GM23338 (cell line): ENCODE measurements at regions not wholly inside any gene's neighbourhood (a gene's known extent, or its start where the extent isn't known, plus 50 kb on each side); places are given as distances from the start of the nearest gene placed in this dataset.

Experiments used
- ATAC-seq: fragments of 200-7000 bp; cut with Tn5 transposase; 3 replicates; pipeline ENCODE4 v1.9.1; 2020
- DNase-seq: peaks from one replicate; pipeline ENCODE4 v3.0.0-alpha.2; 2015; ENCODE audit warnings: low spot score
- H2AFZ ChIP-seq: fragments of 200-600 bp; sonication (generic); 2 replicates; pipeline ENCODE4 v1.8.0; 2016; ENCODE audit warnings: antibody characterized with exemption, mild to moderate bottlenecking, moderate library complexity
- H3F3A ChIP-seq: fragments of 200-600 bp; sonication (generic); replicated peaks from 2 replicates; pipeline ENCODE4 v1.8.0; 2017; ENCODE audit warnings: antibody characterized with exemption, mixed run types, low read depth
- H3K27ac ChIP-seq: fragments of 200-600 bp; sonication (generic); 2 replicates; pipeline ENCODE4 v1.6.1; 2016; ENCODE audit warnings: low read depth
- H3K27me3 ChIP-seq: fragments of 200-600 bp; sonication (generic); 2 replicates; pipeline ENCODE4 v1.8.0; 2016; ENCODE audit warnings: mild to moderate bottlenecking, mixed run types, moderate library complexity; ENCODE audit not compliant: insufficient read depth
- H3K36me3 ChIP-seq: fragments of 200-600 bp; sonication (generic); 2 replicates; pipeline ENCODE4 v1.8.0; 2016; ENCODE audit warnings: mild to moderate bottlenecking; ENCODE audit not compliant: insufficient read depth
- H3K4me1 ChIP-seq: fragments of 200-600 bp; sonication (generic); 2 replicates; pipeline ENCODE4 v1.8.0; 2016; ENCODE audit warnings: mild to moderate bottlenecking, moderate library complexity; ENCODE audit not compliant: insufficient read depth
- H3K4me2 ChIP-seq: fragments of 200-600 bp; sonication (generic); 2 replicates; pipeline ENCODE4 v1.7.1; 2017; ENCODE audit warnings: mixed run types
- H3K4me3 ChIP-seq: fragments of 200-600 bp; sonication (generic); 2 replicates; pipeline ENCODE4 v1.6.1; 2016; ENCODE audit warnings: mixed run types
- H3K79me2 ChIP-seq: fragments of 200-600 bp; sonication (generic); replicated peaks from 2 replicates; pipeline ENCODE4 v1.8.0; 2017; ENCODE audit warnings: mild to moderate bottlenecking; ENCODE audit not compliant: insufficient read depth
- H3K9me2 ChIP-seq: fragments of 200-600 bp; sonication (generic); 2 replicates; pipeline ENCODE4 v1.8.0; 2017; ENCODE audit not compliant: insufficient read depth
- H4K20me1 ChIP-seq: fragments of 200-600 bp; sonication (generic); replicated peaks from 2 replicates; pipeline ENCODE4 v1.8.0; 2017; ENCODE audit warnings: mild to moderate bottlenecking; ENCODE audit not compliant: insufficient read depth
- H3K27ac Mint-ChIP-seq: 2 replicates; pipeline ENCODE4 v1.8.0; 2020; ENCODE audit warnings: inconsistent platforms, mild to moderate bottlenecking, moderate library complexity, mixed read lengths
- H3K27me3 Mint-ChIP-seq: 3 replicates; pipeline ENCODE4 v1.8.0; 2022; ENCODE audit warnings: low read depth, mild to moderate bottlenecking, moderate library complexity, mixed read lengths, inconsistent platforms; ENCODE audit not compliant: insufficient read depth, poor library complexity
- H3K36me3 Mint-ChIP-seq: 3 replicates; pipeline ENCODE4 v1.8.0; 2021; ENCODE audit warnings: low read depth, mild to moderate bottlenecking, inconsistent platforms, moderate library complexity, mixed read lengths
- H3K4me1 Mint-ChIP-seq: 3 replicates; pipeline ENCODE4 v1.8.0; 2020; ENCODE audit warnings: mild to moderate bottlenecking, inconsistent platforms, mixed read lengths
- H3K4me3 Mint-ChIP-seq: 3 replicates; pipeline ENCODE4 v1.8.0; 2021; ENCODE audit warnings: moderate library complexity, mild to moderate bottlenecking, inconsistent platforms, mixed read lengths
- H3K9me3 Mint-ChIP-seq: 3 replicates; pipeline ENCODE4 v1.8.0; 2020; ENCODE audit warnings: moderate library complexity, mild to moderate bottlenecking, inconsistent platforms, mixed read lengths
- CREB1 ChIP-seq: fragments of 250-450 bp; sonication (Bioruptor Pico); IDR thresholded peaks from 2 replicates; pipeline ENCODE4 v1.5.0; 2020; ENCODE audit warnings: low read depth, mild to moderate bottlenecking, moderate library complexity
- CTCF ChIP-seq, 2 experiments: fragments of 200-600 bp in 1 of 2; sonication (generic) in 1 of 2; conservative IDR thresholded peaks; 2 replicates each; pipeline versions ENCODE4 v1.5.1 to v1.6.1; 2016 to 2017; ENCODE audit warnings: antibody characterized with exemption in 2 of 2, low read depth in 2 of 2, mild to moderate bottlenecking in 2 of 2, moderate library complexity in 1 of 2
- ETS1 ChIP-seq: IDR thresholded peaks from 2 replicates; pipeline ENCODE4 v1.6.1; 2016; ENCODE audit warnings: antibody characterized with exemption
- EZH2 ChIP-seq: fragments of 200-600 bp; sonication (generic); IDR thresholded peaks from one replicate; pipeline ENCODE4 v1.8.0; 2017; ENCODE audit warnings: antibody characterized with exemption, mild to moderate bottlenecking, low read depth; ENCODE audit not compliant: unreplicated experiment
- EZH2phosphoT487 ChIP-seq: fragments of 200-600 bp; sonication (generic); IDR thresholded peaks from one replicate; pipeline ENCODE4 v1.8.1; 2018; ENCODE audit warnings: antibody characterized with exemption; ENCODE audit not compliant: unreplicated experiment
- JUNB ChIP-seq: IDR thresholded peaks from one replicate; pipeline ENCODE4 v1.6.1; 2016; ENCODE audit warnings: antibody characterized with exemption; ENCODE audit not compliant: unreplicated experiment
- NANOG ChIP-seq: IDR thresholded peaks from 2 replicates; pipeline ENCODE4 v1.6.1; 2016; ENCODE audit warnings: antibody characterized with exemption, borderline replicate concordance
- POLR2AphosphoS5 ChIP-seq: IDR thresholded peaks from 2 replicates; pipeline ENCODE4 v1.6.1; 2016; ENCODE audit warnings: antibody characterized with exemption, low read depth
- REST ChIP-seq: IDR thresholded peaks from one replicate; pipeline ENCODE4 v1.6.1; 2018; ENCODE audit warnings: antibody characterized with exemption; ENCODE audit not compliant: unreplicated experiment
- STAT1 ChIP-seq: IDR thresholded peaks from one replicate; pipeline ENCODE4 v1.6.1; 2016; ENCODE audit warnings: antibody characterized with exemption; ENCODE audit not compliant: unreplicated experiment
- ZNF114 ChIP-seq: fragments of 250-450 bp; sonication (Bioruptor Pico); IDR thresholded peaks from 2 replicates; pipeline ENCODE4 v1.5.0; 2020; ENCODE audit warnings: mild to moderate bottlenecking, moderate library complexity
- ZNF331 ChIP-seq: fragments of 250-450 bp; sonication (Bioruptor Pico); IDR thresholded peaks from 2 replicates; pipeline ENCODE4 v1.5.0; 2020; ENCODE audit warnings: low read depth, mild to moderate bottlenecking, moderate library complexity
- ZNF462 ChIP-seq: fragments of 250-450 bp; sonication (Bioruptor Pico); IDR thresholded peaks from 2 replicates; pipeline ENCODE4 v1.5.0; 2020; ENCODE audit warnings: mild to moderate bottlenecking, moderate library complexity

GRCh38 chr10:43793704-43794103 lies 145.0 kb upstream of the ZNF32 start:
- H3K4me3 ChIP-seq = no peak overlapping the region
- no peak overlapping the region for H2AFZ ChIP-seq
- H3K9me2 ChIP-seq = 0 out of 2 replicates have a peak, but pooled peaks cover 3% of the 10 kb centered on the region
- DNase-seq (no peak), ATAC-seq (no peak)
- H4K20me1 ChIP-seq = no peaks in the 10 kb centered on the region
- no peak overlapping the region for H3K4me2 ChIP-seq
- H3K4me1 Mint-ChIP-seq = no peaks in the 10 kb centered on the region
- H3K36me3 ChIP-seq = no peaks in the 10 kb centered on the region
- H3K9me3 Mint-ChIP-seq = no peaks in the 10 kb centered on the region
- H3K79me2 ChIP-seq = no peaks in the 10 kb centered on the region
- H3K27me3 ChIP-seq = no peaks in the 10 kb centered on the region
- H3K27ac ChIP-seq = no peak overlapping the region
- no peaks in the 10 kb centered on the region for H3F3A ChIP-seq
- TF ChIP-seq NANOG (no peak), ZNF462 (CRISPR knock-in tag) (no peak), POLR2AphosphoS5 (no peak), ZNF114 (CRISPR knock-in tag) (no peak), REST (no peak), EZH2phosphoT487 (no peak), STAT1 (no peak), ZNF331 (CRISPR knock-in tag) (no peak), CTCF (conservative IDR thresholded peaks at IDR 0.05; ENCODE audit: low read depth in 2 of 2) (no peak), JUNB (no peak), CREB1 (CRISPR knock-in tag) (no peak), EZH2 (no peak), ETS1 (no peak)
- no peaks in the 10 kb centered on the region for H3K36me3 Mint-ChIP-seq
- no peak overlapping the region for H3K27ac Mint-ChIP-seq
- no peaks in the 10 kb centered on the region for H3K27me3 Mint-ChIP-seq
- no peaks in the 10 kb centered on the region for H3K4me1 ChIP-seq
- H3K4me3 Mint-ChIP-seq = no peak overlapping the region
